Middle frontal gyrus (tissue), 1 donor: ENCODE measurements at regions not wholly inside any gene's neighbourhood (a gene's known extent, or its start where the extent isn't known, plus 50 kb on each side); places are given as distances from the start of the nearest gene placed in this dataset.
"Not testable (repeated sequence)": the region's sequence is repeated elsewhere in the genome, so short reads cannot be mapped to it uniquely, and the experiment has no call there.

ENCODE experiments used
- DNase-seq: peaks from one replicate; pipeline ENCODE4 v3.0.0-alpha.2; 2015; ENCODE audit warnings: low spot score; ENCODE audit errors: extremely low spot score

- DNase-seq, result not testable (repeated sequence)
Observed at GRCh38 chr16:72729552-72729951, 318.4 kb downstream of the ZFHX3 start.

GRCh38 chr16:72728516-72728915 is 319.4 kb downstream of the ZFHX3 start:
- DNase-seq, result no peak

GRCh38 chr16:72727565-72727964 is 320.4 kb downstream of the ZFHX3 start:
- DNase-seq, result no peak

- no peak for DNase-seq
Observed at GRCh38 chr16:72725643-72726042, 322.3 kb downstream of the ZFHX3 start.

- no peak for DNase-seq
Observed at GRCh38 chr16:72723781-72724180, 324.1 kb downstream of the ZFHX3 start.

GRCh38 chr16:72722552-72722951 is 325.4 kb downstream of the ZFHX3 start:
- DNase-seq, result no peak

GRCh38 chr16:72721981-72722380 is 325.9 kb downstream of the ZFHX3 start:
- no peak for DNase-seq

GRCh38 chr16:72715267-72715666 is 332.7 kb downstream of the ZFHX3 start:
- DNase-seq, result peak; percentile 14

- no peak for DNase-seq
Observed at GRCh38 chr16:72711823-72712222, 336.1 kb downstream of the ZFHX3 start.

GRCh38 chr16:72705801-72706200 is 342.1 kb downstream of the ZFHX3 start:
- no peak for DNase-seq

- DNase-seq, result no peak
Observed at GRCh38 chr16:72704746-72705372, 343.1 kb downstream of the ZFHX3 start.

GRCh38 chr16:72689851-72690250 is 358.1 kb downstream of the ZFHX3 start:
- no peak for DNase-seq

GRCh38 chr16:72680732-72681131 is 367.2 kb downstream of the ZFHX3 start:
- no peak for DNase-seq

GRCh38 chr16:72679856-72680255 is 368.1 kb downstream of the ZFHX3 start:
- DNase-seq, result no peak

GRCh38 chr16:72677662-72678447 is 370.1 kb downstream of the ZFHX3 start:
- DNase-seq, result no peak

- no peak for DNase-seq
Observed at GRCh38 chr16:72673118-72673517, 374.8 kb downstream of the ZFHX3 start.

- no peak for DNase-seq
Observed at GRCh38 chr16:72666267-72666666, 381.7 kb downstream of the ZFHX3 start.

- DNase-seq, result no peak
Observed at GRCh38 chr16:72665701-72666100, 382.2 kb downstream of the ZFHX3 start.

- peak; percentile 94 for DNase-seq
Observed at GRCh38 chr16:72664509-72665408, 383.2 kb downstream of the ZFHX3 start.

- DNase-seq, result no peak
Observed at GRCh38 chr16:72664056-72664508, 383.8 kb downstream of the ZFHX3 start.

GRCh38 chr16:72658888-72659717 is 388.8 kb downstream of the ZFHX3 start:
- DNase-seq, result no peak
